ENCODE measurements at regions not wholly inside any gene's neighbourhood (a gene's known extent, or its start where the extent isn't known, plus 50 kb on each side); places are given as distances from the start of the nearest gene placed in this dataset.

DNA sequence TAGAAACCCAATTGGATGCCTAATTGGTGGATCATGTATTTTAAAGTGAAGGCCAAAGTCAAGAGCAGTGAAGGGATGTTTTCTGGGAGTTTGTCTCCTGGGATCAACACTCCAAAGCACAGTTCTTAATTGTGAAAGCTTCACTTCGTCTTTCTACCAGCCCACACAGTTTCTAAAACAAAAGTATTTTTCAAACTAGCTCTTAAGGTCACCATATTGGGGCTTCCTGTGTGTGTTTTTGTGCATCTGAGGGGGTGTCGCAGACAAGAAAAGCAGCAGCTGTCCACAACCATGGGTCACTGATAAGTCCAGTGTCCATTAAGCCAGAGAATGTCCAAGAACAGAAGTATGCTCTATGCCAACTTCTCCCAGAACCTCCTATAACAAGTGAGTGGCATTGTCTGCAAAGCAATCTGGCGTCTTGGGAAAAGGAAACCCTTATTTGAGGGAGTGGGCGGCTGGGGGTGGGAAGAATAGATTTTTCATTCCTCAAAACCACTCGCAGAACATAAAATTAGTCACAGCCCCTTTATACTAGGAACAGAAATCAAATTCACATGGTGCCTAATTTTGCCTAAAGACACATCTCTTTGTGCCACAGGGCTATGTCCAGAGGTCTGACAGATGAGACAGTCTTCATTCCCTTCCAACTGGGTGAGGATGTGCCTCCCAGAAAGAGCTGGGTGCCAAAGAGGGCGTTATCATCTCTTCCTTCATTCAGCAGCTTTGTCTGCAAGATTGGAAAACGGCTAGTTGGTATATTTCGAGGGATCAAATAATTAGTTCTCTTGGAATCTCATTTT lies 610.4 kb downstream of the BCOR start:
- Mint-ChIP-seq H3K27me3 (ENCODE audit: low read depth in 2 of 2) (peaks cover 0 to 6% of the 10 kb centered on the region in 2 donors), H3K4me3 (no peak overlapping the region), H3K9me3 (no peaks in the 10 kb centered on the region), H3K36me3 (no peaks in the 10 kb centered on the region), H3K27ac (no peak overlapping the region), H3K4me1 (peaks cover 7 to 14% of the 10 kb centered on the region in 2 donors)
- Histone ChIP-seq H3K27ac (ENCODE audit: low read length) (no peak overlapping the region), H3K36me3 (ENCODE audit: control insufficient read depth, insufficient read depth, low read length) (no peaks in the 10 kb centered on the region), H3K4me3 (ENCODE audit: low read length) (no peak overlapping the region), H3K9me3 (ENCODE audit: control insufficient read depth, insufficient read depth, low read length) (no peaks in the 10 kb centered on the region), H3K27me3 (ENCODE audit: control insufficient read depth, insufficient read depth, low read length) (no peaks in the 10 kb centered on the region), H3K4me1 (ENCODE audit: control insufficient read depth, insufficient read depth, low read length) (peaks cover 20% of the 10 kb centered on the region)
- ATAC-seq (no peak), DNase-seq (no peak)
- WGBS (ENCODE audit: insufficient coverage), result 68% methylated on average over 2 of the region's 8 CpGs
- intact Hi-C loops (cut with micrococcal nuclease), result no loop called here
- TF ChIP-seq, protein P1, sequence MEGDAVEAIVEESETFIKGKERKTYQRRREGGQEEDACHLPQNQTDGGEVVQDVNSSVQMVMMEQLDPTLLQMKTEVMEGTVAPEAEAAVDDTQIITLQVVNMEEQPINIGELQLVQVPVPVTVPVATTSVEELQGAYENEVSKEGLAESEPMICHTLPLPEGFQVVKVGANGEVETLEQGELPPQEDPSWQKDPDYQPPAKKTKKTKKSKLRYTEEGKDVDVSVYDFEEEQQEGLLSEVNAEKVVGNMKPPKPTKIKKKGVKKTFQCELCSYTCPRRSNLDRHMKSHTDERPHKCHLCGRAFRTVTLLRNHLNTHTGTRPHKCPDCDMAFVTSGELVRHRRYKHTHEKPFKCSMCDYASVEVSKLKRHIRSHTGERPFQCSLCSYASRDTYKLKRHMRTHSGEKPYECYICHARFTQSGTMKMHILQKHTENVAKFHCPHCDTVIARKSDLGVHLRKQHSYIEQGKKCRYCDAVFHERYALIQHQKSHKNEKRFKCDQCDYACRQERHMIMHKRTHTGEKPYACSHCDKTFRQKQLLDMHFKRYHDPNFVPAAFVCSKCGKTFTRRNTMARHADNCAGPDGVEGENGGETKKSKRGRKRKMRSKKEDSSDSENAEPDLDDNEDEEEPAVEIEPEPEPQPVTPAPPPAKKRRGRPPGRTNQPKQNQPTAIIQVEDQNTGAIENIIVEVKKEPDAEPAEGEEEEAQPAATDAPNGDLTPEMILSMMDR (IDR thresholded peaks at IDR 0.05), result no peak

DNA sequence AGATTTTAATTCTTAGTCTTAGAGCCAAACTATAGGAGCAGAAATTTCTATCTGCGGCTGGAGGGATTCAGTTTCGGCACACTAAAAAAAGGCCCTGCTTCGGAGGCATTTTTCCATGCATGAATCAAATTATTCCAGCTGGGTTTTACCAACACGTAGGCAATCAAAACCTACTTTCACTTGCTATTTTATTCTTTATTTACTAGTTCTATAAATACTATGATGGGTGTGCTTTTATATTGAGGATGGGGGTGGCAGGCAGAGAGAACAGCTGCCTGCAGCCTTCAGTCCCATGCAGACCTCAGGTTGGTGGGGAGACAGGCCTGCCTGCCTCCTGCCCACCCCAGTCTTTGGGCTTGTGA lies 609.8 kb downstream of the BCOR start:
- Mint-ChIP-seq H3K4me3 (no peak overlapping the region), H3K36me3 (no peaks in the 10 kb centered on the region), H3K4me1 (peaks cover 7 to 14% of the 10 kb centered on the region in 2 donors), H3K9me3 (no peaks in the 10 kb centered on the region), H3K27me3 (ENCODE audit: low read depth in 2 of 2) (peaks cover 0 to 6% of the 10 kb centered on the region in 2 donors), H3K27ac (no peak overlapping the region)
- no peak overlapping the region for H3K4me3 ChIP-seq (ENCODE audit: low read length)
- TF ChIP-seq, protein P1 (IDR thresholded peaks at IDR 0.05), result no peak
- H3K4me1 ChIP-seq (ENCODE audit: control insufficient read depth, insufficient read depth, low read length), result peaks cover 20% of the 10 kb centered on the region
- ATAC-seq (no peak), DNase-seq (no peak)
- no peaks in the 10 kb centered on the region for H3K36me3 ChIP-seq (ENCODE audit: control insufficient read depth, insufficient read depth, low read length)
- intact Hi-C loops (cut with micrococcal nuclease), result no loop called here
- H3K27me3 ChIP-seq (ENCODE audit: control insufficient read depth, insufficient read depth, low read length), result no peaks in the 10 kb centered on the region
- 88% methylated on average over 3 of the region's 4 CpGs for WGBS (ENCODE audit: insufficient coverage)
- no peaks in the 10 kb centered on the region for H3K9me3 ChIP-seq (ENCODE audit: control insufficient read depth, insufficient read depth, low read length)
- H3K27ac ChIP-seq (ENCODE audit: low read length), result no peak overlapping the region

DNA sequence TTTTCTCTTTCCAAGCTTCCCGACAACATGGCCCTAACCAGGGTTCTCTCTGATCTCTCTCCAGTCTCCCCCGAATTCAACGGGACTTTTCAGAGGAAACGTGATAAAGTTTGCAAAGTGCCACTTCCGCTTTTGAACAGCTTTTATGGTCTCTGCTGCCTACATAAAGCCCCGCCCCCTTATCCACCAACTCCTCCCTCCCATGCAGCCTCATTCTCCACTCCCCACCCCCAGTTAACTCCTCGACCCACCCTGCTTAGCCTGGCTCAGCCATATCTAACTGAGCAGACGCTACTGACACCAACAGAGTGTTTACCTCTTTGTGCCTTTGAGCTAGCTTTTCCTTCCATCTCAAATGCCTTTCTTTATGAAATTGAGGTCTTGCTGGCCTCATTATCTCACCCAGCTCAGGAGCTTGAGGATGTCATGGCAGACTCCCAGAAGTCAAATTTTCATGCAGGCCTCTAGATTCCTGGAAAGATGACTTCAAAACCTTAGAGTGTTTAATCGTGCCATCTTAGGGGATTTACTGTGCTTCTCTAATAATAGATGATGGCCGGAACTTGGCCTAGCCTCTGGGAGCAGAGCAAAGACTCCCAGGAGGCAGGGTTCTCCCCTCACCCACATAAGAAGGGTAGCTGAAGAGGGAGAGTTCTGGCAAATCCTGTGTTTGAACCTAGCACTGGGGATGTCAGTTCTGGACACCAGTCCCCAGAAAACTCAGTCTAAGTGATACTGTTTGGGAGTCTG lies 606.0 kb downstream of the BCOR start:
- peak overlapping the region in 1 of 2 donors; percentile 75 for H3K27ac Mint-ChIP-seq
- DNase-seq (peak; percentile 17 to 79), ATAC-seq (peak; percentile 78 to 97 (median 91))
- H3K36me3 ChIP-seq (ENCODE audit: control insufficient read depth, insufficient read depth, low read length), result no peaks in the 10 kb centered on the region
- H3K9me3 Mint-ChIP-seq, result no peaks in the 10 kb centered on the region
- WGBS (ENCODE audit: insufficient coverage), result 8% methylated on average over 9 of the region's 10 CpGs
- H3K27me3 ChIP-seq (ENCODE audit: control insufficient read depth, insufficient read depth, low read length), result no peaks in the 10 kb centered on the region
- H3K27me3 Mint-ChIP-seq (ENCODE audit: low read depth in 2 of 2), result peaks cover 0 to 5% of the 10 kb centered on the region in 2 donors
- H3K36me3 Mint-ChIP-seq, result no peaks in the 10 kb centered on the region
- peaks cover 20% of the 10 kb centered on the region for H3K4me1 ChIP-seq (ENCODE audit: control insufficient read depth, insufficient read depth, low read length)
- intact Hi-C loops (cut with micrococcal nuclease), result no loop called here
- H3K4me3 Mint-ChIP-seq, result peak overlapping the region; percentile 71
- peaks cover 7 to 14% of the 10 kb centered on the region in 2 donors for H3K4me1 Mint-ChIP-seq
- TF ChIP-seq, protein P1 (IDR thresholded peaks at IDR 0.05), result no peak
- no peaks in the 10 kb centered on the region for H3K9me3 ChIP-seq (ENCODE audit: control insufficient read depth, insufficient read depth, low read length)
- H3K27ac ChIP-seq (ENCODE audit: low read length), result no peak overlapping the region
- H3K4me3 ChIP-seq (ENCODE audit: low read length), result no peak overlapping the region

Data from natural killer cell (primary cell).